Hepatocyte (in vitro differentiated cells): ENCODE measurements at regions not wholly inside any gene's neighbourhood (a gene's known extent, or its start where the extent isn't known, plus 50 kb on each side); places are given as distances from the start of the nearest gene placed in this dataset.

ENCODE experiments used
- DNase-seq: peaks from one replicate; pipeline ENCODE4 v3.0.0-alpha.2; 2016; ENCODE audit warnings: low spot score
- H2AFZ ChIP-seq: fragments of 200-600 bp; sonication (generic); 2 replicates; pipeline ENCODE4 v1.6.0; 2016; ENCODE audit warnings: antibody characterized with exemption, mild to moderate bottlenecking
- H3K27ac ChIP-seq: fragments of 200-600 bp; sonication (generic); 2 replicates; pipeline ENCODE4 v1.5.1; 2016; ENCODE audit warnings: mild to moderate bottlenecking
- H3K27me3 ChIP-seq: fragments of 200-600 bp; sonication (generic); 2 replicates; pipeline ENCODE4 v1.6.1; 2016
- H3K36me3 ChIP-seq: fragments of 200-600 bp; sonication (generic); replicated peaks from 2 replicates; pipeline ENCODE4 v1.5.1; 2016; ENCODE audit warnings: low read depth; ENCODE audit not compliant: insufficient read depth
- H3K4me1 ChIP-seq: fragments of 200-600 bp; sonication (generic); 2 replicates; pipeline ENCODE4 v1.5.1; 2016; ENCODE audit warnings: mild to moderate bottlenecking, moderate library complexity; ENCODE audit not compliant: insufficient read depth
- H3K4me2 ChIP-seq: fragments of 200-600 bp; sonication (generic); 2 replicates; pipeline ENCODE4 v1.6.0; 2016
- H3K4me3 ChIP-seq: fragments of 200-600 bp; sonication (generic); 2 replicates; pipeline ENCODE4 v1.5.1; 2016; ENCODE audit warnings: mild to moderate bottlenecking
- H3K79me2 ChIP-seq: fragments of 200-600 bp; sonication (generic); 2 replicates; pipeline ENCODE4 v1.6.0; 2017; ENCODE audit warnings: mild to moderate bottlenecking
- H3K9me2 ChIP-seq: fragments of 200-600 bp; sonication (generic); replicated peaks from 2 replicates; pipeline ENCODE4 v1.6.0; 2017; ENCODE audit warnings: mild to moderate bottlenecking; ENCODE audit not compliant: insufficient read depth
- H3K9me3 ChIP-seq: fragments of 200-600 bp; sonication (generic); 2 replicates; pipeline ENCODE4 v1.5.1; 2016; ENCODE audit warnings: low read depth, mild to moderate bottlenecking
- H4K20me1 ChIP-seq: fragments of 200-600 bp; sonication (generic); 2 replicates; pipeline ENCODE4 v1.6.0; 2016; ENCODE audit warnings: mild to moderate bottlenecking; ENCODE audit not compliant: insufficient read depth, poor library complexity, severe bottlenecking
- EZH2 ChIP-seq: fragments of 200-600 bp; sonication (generic); IDR thresholded peaks from 2 replicates; pipeline ENCODE4 v1.6.1; 2016; ENCODE audit warnings: antibody characterized with exemption, mild to moderate bottlenecking, borderline replicate concordance
- EZH2phosphoT487 ChIP-seq: fragments of 200-600 bp; sonication (generic); IDR thresholded peaks from one replicate; pipeline ENCODE4 v1.6.1; 2018; ENCODE audit warnings: antibody characterized with exemption, mild to moderate bottlenecking, low read depth, moderate library complexity; ENCODE audit not compliant: unreplicated experiment, severe bottlenecking
- WGBS: methylation state at CpG from one replicate; pipeline ENCODE4 v1.1.6; 2016; ENCODE audit warnings: low lambda C conversion rate; ENCODE audit errors: missing lambda C conversion rate; 5-methylcytosine and 5-hydroxymethylcytosine counted together
- TF ChIP-seq, protein P1 (sequence below): fragments of 200-600 bp; sonication (generic); IDR thresholded peaks from 2 replicates; pipeline ENCODE4 v1.5.1; 2016; ENCODE audit warnings: antibody characterized with exemption, mild to moderate bottlenecking; ENCODE audit not compliant: poor library complexity

DNA sequence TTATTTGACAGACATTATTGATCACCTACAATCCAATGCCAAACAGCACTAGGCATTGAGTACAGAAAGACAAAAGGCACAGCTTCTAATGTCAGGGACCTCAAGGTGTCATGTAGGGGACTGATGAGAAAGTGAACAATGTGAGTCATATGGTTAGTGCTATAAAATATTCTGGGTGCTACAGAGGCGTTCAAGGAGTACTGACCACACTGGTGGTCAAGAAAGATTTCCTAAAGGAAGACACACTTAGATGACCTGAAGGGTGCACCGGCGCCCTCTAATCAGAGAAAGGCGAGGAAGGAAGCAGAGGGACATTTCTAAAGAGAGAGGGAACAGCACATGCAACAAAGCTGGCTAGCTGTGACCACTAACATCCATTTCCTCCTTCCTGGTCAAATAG lies 64.9 kb upstream of the F3 start:
- H3K4me2 ChIP-seq, result no peak overlapping the region
- TF ChIP-seq, protein P1, sequence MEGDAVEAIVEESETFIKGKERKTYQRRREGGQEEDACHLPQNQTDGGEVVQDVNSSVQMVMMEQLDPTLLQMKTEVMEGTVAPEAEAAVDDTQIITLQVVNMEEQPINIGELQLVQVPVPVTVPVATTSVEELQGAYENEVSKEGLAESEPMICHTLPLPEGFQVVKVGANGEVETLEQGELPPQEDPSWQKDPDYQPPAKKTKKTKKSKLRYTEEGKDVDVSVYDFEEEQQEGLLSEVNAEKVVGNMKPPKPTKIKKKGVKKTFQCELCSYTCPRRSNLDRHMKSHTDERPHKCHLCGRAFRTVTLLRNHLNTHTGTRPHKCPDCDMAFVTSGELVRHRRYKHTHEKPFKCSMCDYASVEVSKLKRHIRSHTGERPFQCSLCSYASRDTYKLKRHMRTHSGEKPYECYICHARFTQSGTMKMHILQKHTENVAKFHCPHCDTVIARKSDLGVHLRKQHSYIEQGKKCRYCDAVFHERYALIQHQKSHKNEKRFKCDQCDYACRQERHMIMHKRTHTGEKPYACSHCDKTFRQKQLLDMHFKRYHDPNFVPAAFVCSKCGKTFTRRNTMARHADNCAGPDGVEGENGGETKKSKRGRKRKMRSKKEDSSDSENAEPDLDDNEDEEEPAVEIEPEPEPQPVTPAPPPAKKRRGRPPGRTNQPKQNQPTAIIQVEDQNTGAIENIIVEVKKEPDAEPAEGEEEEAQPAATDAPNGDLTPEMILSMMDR, result no peak
- TF ChIP-seq EZH2phosphoT487 (no peak), EZH2 (no peak)
- WGBS, result 90% methylated on average over 4 of the region's 4 CpGs

DNA sequence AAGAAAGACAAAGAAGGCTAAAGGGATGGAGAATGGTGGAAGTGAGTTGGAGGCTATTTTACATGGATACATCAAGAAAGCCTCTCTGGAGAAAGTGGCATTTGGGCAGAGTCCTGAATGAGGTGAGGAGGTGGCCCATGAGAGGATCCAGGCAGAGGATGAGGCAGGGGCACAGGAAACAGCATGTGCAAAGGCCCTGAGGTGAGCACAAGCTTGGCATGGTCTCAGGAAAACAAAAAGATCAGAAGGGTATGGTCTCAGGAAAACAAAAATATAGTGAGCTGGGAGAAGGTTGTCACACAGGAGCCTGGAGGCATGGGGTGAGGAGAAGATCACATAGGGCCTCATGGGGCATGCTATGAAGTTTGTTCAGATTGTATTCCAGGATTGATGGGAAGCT lies 62.1 kb upstream of the F3 start:
- no peaks in the 10 kb centered on the region for H3K27me3 ChIP-seq
- H3K27ac ChIP-seq, result peak overlapping the region; percentile 91
- no peak overlapping the region for H2AFZ ChIP-seq
- DNase-seq, result no peak
- H3K4me3 ChIP-seq, result no peak overlapping the region
- TF ChIP-seq, protein P1, result no peak
- no peak for TF ChIP-seq EZH2phosphoT487
- no peak for TF ChIP-seq EZH2
- H3K79me2 ChIP-seq, result no peaks in the 10 kb centered on the region
- H4K20me1 ChIP-seq, result no peaks in the 10 kb centered on the region
- peaks cover 54% of the 10 kb centered on the region for H3K4me1 ChIP-seq
- H3K9me3 ChIP-seq, result no peaks in the 10 kb centered on the region
- H3K9me2 ChIP-seq, result no peaks in the 10 kb centered on the region
- H3K36me3 ChIP-seq, result no peaks in the 10 kb centered on the region
- peak overlapping the region; percentile 8 for H3K4me2 ChIP-seq

More for the DNA sequence above, 64.9 kb upstream of the F3 start:
- no peaks in the 10 kb centered on the region for H3K36me3 ChIP-seq
- H3K9me3 ChIP-seq, result no peaks in the 10 kb centered on the region
- peak overlapping the region; percentile 91 for H3K27ac ChIP-seq
- H3K4me3 ChIP-seq, result no peak overlapping the region
- peaks cover 57% of the 10 kb centered on the region for H3K4me1 ChIP-seq
- no peaks in the 10 kb centered on the region for H4K20me1 ChIP-seq
- H2AFZ ChIP-seq, result no peak overlapping the region
- no peak for DNase-seq
- no peaks in the 10 kb centered on the region for H3K9me2 ChIP-seq
- no peaks in the 10 kb centered on the region for H3K79me2 ChIP-seq
- no peaks in the 10 kb centered on the region for H3K27me3 ChIP-seq

DNA sequence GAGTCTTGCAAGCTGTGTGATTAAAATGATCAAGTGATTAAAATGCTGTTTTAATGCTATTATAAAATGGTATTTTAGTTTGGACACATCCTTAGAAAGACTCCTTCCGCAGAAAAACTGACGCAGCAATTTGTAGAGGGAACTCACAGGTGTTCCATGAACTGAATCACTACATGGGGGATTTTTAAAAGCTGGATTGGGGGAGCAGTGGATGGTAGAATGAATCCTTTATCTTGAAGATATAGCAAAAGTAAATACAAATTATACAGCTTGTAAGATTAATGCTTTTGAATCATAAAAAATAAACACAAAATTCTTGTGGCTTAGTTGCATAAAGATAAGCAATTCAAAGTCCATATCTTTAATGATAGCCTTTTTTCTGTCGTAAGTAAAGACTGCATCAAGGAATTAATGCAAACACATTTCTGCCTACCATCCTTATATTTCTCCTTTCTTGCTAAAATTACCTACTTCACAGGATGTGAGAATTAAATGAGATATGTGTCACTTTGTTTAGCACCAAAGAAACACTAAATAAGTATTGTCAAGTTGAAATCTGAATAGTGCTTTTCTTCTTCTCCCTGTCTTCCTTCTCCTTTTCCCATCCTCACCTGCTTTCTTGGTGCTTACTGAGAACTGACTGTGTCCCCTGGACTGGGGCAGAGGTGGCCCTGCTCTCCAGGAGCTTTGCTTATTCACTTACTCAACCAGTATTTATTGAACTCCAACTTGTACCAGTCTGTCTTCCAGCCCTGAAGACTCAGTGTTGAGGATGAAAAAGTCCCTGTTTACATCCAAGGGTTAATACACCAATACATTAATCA lies 61.5 kb upstream of the F3 start:
- H2AFZ ChIP-seq, result no peak overlapping the region
- H3K9me2 ChIP-seq, result no peaks in the 10 kb centered on the region
- peak overlapping the region; percentile 52 for H3K4me2 ChIP-seq
- no peak overlapping the region for H3K4me3 ChIP-seq
- H3K27me3 ChIP-seq, result no peaks in the 10 kb centered on the region
- peak; percentile 56 for DNase-seq
- no peaks in the 10 kb centered on the region for H3K36me3 ChIP-seq
- TF ChIP-seq EZH2 (no peak), EZH2phosphoT487 (peak; percentile 60)
- TF ChIP-seq, protein P1, result no peak
- no peaks in the 10 kb centered on the region for H4K20me1 ChIP-seq
- no peaks in the 10 kb centered on the region for H3K9me3 ChIP-seq
- WGBS, result 55% methylated on average over 3 of the region's 3 CpGs
- no peaks in the 10 kb centered on the region for H3K79me2 ChIP-seq
- peaks cover 50% of the 10 kb centered on the region for H3K4me1 ChIP-seq
- H3K27ac ChIP-seq, result peak overlapping the region; percentile 91
